ENCODE measurements at regions not wholly inside any gene's neighbourhood (a gene's known extent, or its start where the extent isn't known, plus 50 kb on each side); places are given as distances from the start of the nearest gene placed in this dataset.

DNA sequence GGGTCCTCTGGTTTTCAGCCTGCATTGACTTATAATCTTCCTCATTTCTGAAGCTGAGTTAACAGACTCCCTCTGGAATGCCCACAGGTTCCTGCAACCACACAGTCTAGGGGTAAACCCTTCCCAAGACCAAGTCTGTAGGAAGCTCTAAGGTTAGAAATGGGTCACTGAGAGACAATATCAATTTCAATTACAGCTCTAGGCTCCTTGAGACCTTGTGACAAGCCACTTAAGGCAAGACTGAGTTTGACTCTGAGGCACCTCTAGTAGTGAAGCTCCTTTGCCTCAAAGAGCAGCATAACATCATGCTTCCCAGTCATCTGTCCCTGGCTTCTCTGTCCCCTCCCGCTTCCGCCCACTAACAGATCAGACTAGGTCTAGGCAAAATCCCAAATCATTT, 333.2 kb upstream of the JARID2 start:
- Histone ChIP-seq H2AFZ (ENCODE audit: low read depth, low read length) (no peak overlapping the region), H3K27me3 (ENCODE audit: insufficient read depth, low read length) (no peaks in the 10 kb centered on the region), H3K9me3 (ENCODE audit: insufficient read depth, low read depth, low read length) (no peaks in the 10 kb centered on the region), H3K9ac (ENCODE audit: low read length) (no peak overlapping the region), H3K4me1 (ENCODE audit: insufficient read depth, low read length) (peaks cover 4% of the 10 kb centered on the region), H3K79me2 (ENCODE audit: insufficient read depth, low read length) (no peaks in the 10 kb centered on the region), H3K36me3 (ENCODE audit: insufficient read depth, low read length) (no peaks in the 10 kb centered on the region), H3K4me2 (ENCODE audit: low read length) (no peak overlapping the region), H3K4me3 (ENCODE audit: insufficient read depth, low read depth, low read length) (no peak overlapping the region), H4K20me1 (ENCODE audit: insufficient read depth, low read length) (no peaks in the 10 kb centered on the region), H3K27ac (ENCODE audit: low read depth, low read length) (no peak overlapping the region)
- Mint-ChIP-seq H3K27me3 (ENCODE audit: low read depth, unreplicated experiment) (peaks cover 15% of the 10 kb centered on the region), H3K4me3 (ENCODE audit: unreplicated experiment) (no peak overlapping the region), H3K4me1 (ENCODE audit: low read depth, unreplicated experiment) (peaks cover 13% of the 10 kb centered on the region), H3K27ac (ENCODE audit: unreplicated experiment) (no peak overlapping the region), H3K9me3 (ENCODE audit: unreplicated experiment) (peaks cover 1% of the 10 kb centered on the region), H3K36me3 (ENCODE audit: low read depth, unreplicated experiment) (no peaks in the 10 kb centered on the region)
- DNase-seq (ENCODE audit: low read depth) (no peak), FAIRE-seq (no peak)
- TF ChIP-seq, protein P1, sequence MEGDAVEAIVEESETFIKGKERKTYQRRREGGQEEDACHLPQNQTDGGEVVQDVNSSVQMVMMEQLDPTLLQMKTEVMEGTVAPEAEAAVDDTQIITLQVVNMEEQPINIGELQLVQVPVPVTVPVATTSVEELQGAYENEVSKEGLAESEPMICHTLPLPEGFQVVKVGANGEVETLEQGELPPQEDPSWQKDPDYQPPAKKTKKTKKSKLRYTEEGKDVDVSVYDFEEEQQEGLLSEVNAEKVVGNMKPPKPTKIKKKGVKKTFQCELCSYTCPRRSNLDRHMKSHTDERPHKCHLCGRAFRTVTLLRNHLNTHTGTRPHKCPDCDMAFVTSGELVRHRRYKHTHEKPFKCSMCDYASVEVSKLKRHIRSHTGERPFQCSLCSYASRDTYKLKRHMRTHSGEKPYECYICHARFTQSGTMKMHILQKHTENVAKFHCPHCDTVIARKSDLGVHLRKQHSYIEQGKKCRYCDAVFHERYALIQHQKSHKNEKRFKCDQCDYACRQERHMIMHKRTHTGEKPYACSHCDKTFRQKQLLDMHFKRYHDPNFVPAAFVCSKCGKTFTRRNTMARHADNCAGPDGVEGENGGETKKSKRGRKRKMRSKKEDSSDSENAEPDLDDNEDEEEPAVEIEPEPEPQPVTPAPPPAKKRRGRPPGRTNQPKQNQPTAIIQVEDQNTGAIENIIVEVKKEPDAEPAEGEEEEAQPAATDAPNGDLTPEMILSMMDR (IDR thresholded peaks at IDR 0.05; ENCODE audit: insufficient read depth, low read depth, low read length) = no peak
- no peak for TF ChIP-seq EZH2 (IDR thresholded peaks at IDR 0.05; ENCODE audit: insufficient read depth, low read length)

DNA sequence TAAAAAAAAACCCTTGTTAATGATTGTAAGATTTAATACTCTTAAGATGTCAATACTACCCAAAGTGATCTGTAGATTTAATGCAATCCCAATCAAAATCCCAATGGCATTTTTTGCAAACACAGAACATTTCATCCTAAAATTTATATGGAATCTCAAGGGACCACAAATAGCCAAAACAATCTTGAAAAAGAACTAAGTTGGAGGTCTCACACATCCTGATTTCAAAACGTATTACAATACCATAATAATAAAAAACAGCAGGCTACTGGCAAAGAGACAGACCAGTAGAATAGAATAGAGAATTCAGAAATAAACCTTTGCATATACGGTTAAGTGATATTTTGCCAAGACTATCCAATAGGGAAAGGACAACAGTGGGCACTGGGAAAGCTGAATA, 331.9 kb upstream of the JARID2 start:
- no peak for FAIRE-seq
- no peak overlapping the region for H3K27ac Mint-ChIP-seq (ENCODE audit: unreplicated experiment)

More for the DNA sequence above, 331.9 kb upstream of the JARID2 start:
- DNase-seq (ENCODE audit: low read depth) = no peak
- no peak overlapping the region for H3K4me3 Mint-ChIP-seq (ENCODE audit: unreplicated experiment)
- H3K4me1 Mint-ChIP-seq (ENCODE audit: low read depth, unreplicated experiment) = peaks cover 15% of the 10 kb centered on the region
- no peak for TF ChIP-seq EZH2 (IDR thresholded peaks at IDR 0.05; ENCODE audit: insufficient read depth, low read length)
- TF ChIP-seq, protein P1 (IDR thresholded peaks at IDR 0.05; ENCODE audit: insufficient read depth, low read depth, low read length) = no peak
- peaks cover 1% of the 10 kb centered on the region for H3K9me3 Mint-ChIP-seq (ENCODE audit: unreplicated experiment)
- peaks cover 15% of the 10 kb centered on the region for H3K27me3 Mint-ChIP-seq (ENCODE audit: low read depth, unreplicated experiment)
- H3K36me3 Mint-ChIP-seq (ENCODE audit: low read depth, unreplicated experiment) = no peaks in the 10 kb centered on the region
- Histone ChIP-seq H3K9ac (ENCODE audit: low read length) (no peak overlapping the region), H3K4me1 (ENCODE audit: insufficient read depth, low read length) (peaks cover 4% of the 10 kb centered on the region), H2AFZ (ENCODE audit: low read depth, low read length) (no peak overlapping the region), H3K4me2 (ENCODE audit: low read length) (no peak overlapping the region), H3K27ac (ENCODE audit: low read depth, low read length) (no peak overlapping the region), H3K27me3 (ENCODE audit: insufficient read depth, low read length) (no peaks in the 10 kb centered on the region), H3K36me3 (ENCODE audit: insufficient read depth, low read length) (no peaks in the 10 kb centered on the region), H4K20me1 (ENCODE audit: insufficient read depth, low read length) (no peaks in the 10 kb centered on the region), H3K4me3 (ENCODE audit: insufficient read depth, low read depth, low read length) (no peak overlapping the region), H3K79me2 (ENCODE audit: insufficient read depth, low read length) (no peaks in the 10 kb centered on the region), H3K9me3 (ENCODE audit: insufficient read depth, low read depth, low read length) (no peaks in the 10 kb centered on the region)
